Fibroblast of peridontal ligament (primary cell): ENCODE measurements at regions not wholly inside any gene's neighbourhood (a gene's known extent, or its start where the extent isn't known, plus 50 kb on each side); places are given as distances from the start of the nearest gene placed in this dataset.

Source experiments
- DNase-seq: peaks from one replicate; pipeline ENCODE4 v3.0.0-alpha.2; 2010; ENCODE audit errors: extremely low read depth

DNA sequence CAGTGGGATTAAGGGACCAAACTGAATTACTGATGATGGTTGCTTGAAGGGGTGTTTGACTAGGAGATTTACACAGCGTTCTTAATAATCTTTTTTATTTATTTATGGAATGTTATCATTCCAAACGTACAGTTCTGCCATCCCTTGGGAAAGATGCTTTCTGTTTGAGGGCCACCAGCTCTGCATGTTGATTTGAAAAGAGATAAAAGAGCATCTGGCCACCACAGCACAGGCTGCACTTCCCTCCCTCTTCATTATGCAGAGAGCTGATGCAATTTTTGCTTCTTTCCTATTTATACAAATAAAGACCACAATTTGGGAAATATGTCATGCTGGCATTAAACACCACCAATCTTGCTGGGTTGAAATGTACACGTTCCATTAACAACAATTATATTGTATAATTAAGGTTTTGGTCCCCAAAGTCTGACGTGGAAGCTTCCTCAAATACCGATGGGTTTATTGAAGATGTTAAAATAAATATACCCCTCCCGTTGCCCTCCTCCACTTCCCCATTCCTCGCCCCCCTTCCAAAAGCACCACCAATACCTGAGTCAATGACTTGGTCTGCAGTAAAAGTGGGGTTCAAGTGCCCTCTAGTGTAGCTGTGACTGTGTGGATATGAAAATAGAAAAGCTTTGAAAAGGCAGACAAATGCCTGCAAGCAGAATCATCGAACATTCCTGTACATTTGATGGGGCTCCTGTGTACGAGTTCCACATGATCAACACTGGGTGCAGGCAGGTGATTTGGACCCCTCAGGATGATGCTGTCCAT, 211.9 kb downstream of the HRH4 start:
- no peak for DNase-seq

DNA sequence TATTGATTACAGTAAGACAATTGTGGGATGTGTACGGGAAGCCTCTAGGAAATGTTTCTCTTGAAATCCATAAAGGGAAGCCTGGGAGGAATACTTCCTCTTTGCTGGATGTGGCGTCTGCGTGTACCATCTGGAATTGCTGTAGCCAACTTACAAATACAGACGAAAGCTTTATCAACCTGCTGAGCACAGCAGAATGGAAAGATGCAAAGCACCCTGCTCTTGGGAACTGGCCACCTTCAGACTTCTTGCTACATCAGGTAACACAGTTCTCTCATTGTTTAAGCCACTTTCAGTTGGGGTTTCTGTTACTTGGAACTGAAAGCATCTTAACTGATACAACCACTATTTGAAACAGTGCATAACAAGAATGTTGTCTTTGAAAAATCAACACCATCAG, 213.8 kb downstream of the HRH4 start:
- no peak for DNase-seq

DNA sequence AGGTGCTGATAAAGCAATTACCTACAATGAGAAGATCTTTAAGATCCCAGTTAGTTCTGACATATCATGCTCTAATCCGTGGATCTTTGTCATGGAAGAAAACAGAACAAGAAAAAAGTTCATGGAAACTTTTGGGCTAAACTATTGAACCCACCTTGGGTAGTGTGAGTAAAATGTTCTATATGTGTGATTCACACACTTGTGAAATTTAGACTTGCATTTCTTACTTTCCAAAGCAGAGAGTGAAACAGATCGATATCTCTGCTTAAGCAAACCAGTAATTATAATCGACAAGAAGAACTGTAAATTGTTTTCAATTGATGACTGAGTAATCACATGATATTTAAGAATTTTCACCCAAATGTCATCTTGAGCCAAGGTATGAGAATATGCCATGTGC, 214.2 kb downstream of the HRH4 start:
- no peak for DNase-seq

DNA sequence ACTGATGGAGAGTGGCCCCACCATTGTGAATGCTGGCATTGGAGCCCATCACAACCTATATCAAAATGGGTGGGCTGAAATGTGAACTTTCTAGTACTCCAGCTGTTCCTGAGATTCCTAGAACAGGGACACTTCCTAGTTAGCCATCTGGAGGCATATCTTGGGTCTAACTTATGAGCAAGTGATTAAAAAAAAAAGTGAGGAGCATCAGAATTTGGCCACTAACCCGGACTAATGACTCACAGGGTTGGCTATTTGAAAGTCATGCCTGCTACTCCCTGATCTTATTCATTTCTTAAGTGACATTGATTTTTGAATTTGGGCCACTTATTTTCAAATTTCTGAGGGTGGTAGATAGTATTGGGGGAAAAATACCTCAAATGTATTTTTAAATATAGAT, 216.6 kb downstream of the HRH4 start:
- no peak for DNase-seq

DNA sequence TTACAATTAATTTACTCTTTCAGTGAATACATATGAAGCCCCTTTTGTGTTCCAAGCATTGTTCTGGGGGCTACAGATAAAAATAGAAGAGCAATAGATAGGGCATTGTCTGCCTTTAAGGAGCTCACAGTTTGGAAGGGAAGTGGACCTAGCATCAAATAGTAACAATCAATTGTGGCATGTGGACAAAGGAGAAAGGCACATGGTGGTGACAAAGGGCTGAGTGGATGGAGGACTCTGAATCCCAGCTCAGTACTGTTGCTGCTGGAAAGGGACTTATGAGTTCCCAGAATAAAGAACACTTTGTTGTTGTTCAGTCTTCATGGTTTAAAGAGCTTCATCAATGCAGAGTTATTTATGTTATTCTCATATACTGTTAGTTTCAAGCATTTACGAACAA, 217.7 kb downstream of the HRH4 start:
- no peak for DNase-seq

DNA sequence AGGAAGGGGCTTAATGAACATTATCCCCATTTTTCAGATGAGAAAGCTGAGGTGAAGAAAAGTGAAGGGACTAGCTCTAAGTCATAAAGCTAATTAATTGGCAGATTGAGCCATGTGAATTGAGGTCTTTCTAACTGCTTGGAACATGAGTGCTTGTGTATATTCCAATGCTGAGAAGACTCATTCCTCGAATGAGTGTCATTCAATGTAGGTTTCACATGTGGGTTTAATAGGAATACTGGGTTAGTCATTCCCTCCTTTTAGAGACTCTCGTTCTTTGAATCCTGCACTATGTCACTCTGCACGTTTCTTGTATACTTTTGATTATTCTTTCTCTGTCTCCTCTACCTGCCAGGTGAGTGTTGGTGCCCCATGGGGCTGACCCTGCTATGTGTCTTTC, 218.2 kb downstream of the HRH4 start:
- DNase-seq: no peak

DNA sequence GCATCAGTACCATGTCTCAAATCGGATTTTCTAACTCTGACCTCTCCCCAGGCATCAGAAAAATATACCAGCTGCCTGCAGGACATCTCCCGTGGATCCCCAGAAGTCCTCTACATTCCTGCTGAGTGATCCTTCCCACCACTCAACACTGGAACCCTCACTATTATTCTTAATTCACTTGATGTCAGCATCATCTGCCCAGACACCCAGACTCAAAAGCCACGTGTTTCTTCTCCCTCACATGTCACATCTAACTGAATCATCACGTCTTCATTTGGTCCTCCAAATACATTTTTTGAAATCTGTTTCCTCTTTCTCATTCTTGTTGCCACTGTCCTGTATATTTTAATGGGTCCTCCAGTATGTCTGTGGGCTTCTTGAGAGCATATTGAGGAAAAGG, 218.6 kb downstream of the HRH4 start:
- DNase-seq: no peak

DNA sequence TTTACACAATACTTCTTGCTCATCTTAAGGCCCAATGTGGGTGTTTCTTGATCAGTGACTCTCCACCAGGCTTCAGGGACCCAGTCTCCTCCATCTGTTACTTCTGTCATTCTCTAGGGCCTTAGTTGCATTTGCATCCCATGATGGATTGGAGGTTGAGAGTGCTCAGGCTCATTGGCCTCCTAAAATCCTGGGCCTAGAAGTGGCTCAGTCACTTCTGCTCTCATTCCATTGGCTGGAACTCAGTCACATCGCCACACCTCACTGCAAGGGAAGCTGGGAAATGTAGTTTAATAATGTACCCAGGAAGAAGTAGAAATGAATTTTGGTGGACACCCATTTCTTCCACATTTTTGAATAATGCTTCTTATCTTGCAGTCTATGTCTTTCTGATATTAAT, 223.5 kb downstream of the HRH4 start:
- no peak for DNase-seq

DNA sequence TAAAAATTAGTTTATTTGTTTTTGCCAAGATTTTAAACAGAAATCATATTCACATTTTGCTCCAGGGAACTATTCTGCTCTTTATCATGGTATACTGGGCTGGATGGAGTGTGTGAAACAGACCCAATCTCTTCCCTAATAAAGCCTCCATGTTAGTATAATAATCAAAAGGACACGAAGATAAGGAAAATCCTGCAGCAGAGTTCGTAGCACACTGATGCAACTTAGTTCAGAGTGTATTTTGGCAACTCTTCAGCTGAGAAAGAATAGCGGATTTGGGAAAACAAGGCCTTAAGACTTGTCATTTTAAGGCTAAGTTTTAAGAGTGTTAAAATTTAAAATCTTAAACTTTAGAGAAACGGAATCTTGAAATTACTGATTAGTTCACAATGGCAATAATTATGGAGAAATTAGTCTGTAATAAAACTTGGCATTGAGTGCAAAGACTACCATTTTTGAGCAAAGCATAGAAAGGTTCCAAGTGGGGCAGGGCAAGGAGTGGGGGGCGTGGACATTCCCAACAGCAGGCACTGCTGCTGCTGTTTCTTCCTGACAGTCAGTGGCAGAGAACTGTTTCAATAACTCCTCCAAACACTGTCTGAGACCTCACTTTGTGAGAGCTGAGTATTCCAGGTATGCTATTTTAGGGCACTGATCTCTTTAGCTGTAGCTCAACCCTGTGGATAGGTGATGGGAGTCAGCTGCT, 225.0 kb downstream of the HRH4 start:
- DNase-seq: no peak

DNA sequence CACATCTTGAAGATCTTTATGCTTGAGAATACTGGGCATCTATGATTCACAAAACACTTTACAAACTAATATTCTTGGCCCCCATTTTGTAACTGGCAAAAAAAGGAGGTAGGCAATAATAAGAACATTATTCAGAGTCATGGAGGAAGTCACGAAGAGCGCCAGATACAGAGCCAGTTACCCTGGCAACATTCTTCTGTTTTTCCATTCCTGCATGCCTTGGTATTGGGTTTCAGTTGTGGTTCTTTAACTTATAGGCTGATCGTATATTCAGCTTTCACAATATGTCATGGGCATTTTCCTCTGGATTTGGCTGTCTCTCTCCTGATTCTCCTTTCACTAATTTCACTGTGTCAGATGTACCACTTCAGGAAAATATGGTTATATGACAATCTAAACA, 234.7 kb downstream of the HRH4 start:
- DNase-seq: peak; percentile 1

DNA sequence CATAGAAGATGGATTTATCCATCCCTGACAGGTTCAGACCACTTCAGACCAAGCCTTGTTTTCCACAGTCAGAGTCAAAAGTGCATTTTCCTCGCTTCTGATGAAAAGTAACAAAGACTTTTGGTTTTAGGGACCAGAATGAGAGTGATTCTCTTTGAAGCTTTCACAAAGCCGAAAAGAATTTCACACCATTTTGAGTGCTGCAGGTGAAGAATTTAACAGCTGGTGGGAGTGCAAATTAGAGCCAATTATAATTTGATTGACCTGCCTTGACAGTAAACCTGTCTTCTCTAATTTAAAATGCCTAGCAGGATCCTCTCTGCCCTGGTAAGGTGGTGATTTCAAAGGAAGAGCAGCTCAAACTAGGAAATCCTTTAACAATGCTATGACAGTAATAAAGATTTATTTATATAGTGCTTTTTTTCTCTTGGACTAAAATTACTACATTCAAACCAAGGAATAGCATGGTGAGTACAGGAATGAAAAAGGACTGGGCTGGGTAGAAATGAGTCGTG, 241.6 kb downstream of the HRH4 start:
- DNase-seq: no peak

DNA sequence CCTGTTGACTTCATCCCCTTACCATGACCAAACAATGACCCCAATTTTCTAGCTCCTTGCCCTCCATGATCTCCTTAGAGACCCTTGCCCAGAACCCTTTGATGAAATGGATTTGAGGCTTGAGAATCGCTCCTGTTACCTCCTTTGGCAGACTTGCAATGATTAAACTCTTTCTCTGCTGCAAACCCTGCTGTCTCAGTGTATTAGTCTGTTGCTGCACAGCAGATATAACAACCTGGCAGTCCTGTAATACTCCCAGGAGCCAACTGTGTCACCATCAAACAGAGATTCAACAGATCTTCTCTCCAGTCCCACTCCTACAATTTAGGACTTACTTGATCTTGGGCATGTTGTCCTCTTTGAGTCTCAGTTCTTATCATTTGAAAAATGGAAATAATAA, 242.9 kb downstream of the HRH4 start:
- no peak for DNase-seq

DNA sequence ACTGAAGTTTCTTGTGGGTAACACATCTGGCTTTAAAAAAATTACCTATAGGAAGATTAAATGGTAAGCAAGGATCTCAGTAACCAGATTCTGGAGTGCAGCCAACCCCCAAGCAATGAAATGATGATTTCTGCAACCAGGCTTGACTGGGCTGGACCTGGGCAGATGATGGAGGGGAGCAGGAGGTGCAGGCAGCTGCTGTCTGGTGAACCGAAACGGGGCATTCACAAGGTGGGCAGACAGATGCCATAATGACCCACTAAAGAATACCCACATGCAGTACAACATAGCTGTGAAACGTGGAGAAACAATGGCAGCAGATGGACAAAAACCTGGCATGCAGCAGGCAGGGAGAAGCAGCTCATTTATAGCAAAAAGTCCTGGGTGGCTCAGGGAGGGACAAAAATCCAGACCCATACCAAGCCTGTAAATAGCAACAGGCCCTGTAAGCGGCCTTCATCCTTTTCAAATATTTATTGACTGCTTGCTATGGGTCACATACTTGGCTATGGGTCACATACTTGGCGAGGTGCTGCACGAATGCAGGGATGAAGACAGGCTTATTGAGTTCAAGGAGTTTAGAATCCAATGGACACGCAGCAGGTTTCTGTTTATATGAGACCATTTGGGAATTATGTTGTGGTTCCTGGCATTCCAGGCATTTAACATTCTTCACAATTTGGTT, 244.7 kb downstream of the HRH4 start:
- DNase-seq: peak; percentile 39

DNA sequence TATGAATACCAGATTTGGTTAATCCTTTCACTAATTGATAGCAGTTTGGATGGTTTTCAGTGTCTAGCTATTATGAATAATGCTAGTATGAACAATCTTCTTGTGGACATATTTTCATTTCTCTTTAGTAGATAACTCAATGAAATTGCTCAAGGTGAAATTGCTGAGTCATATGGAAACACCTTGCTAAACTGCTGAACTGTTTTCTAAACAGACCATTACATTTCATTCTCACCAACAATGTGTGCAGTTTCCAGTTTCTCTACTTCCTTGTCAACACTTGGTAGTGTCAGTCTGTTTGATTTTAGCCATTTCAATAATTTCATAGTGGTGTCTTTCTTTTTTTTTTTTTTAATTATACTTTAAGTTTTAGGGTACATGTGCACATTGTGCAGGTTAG, 250.0 kb downstream of the HRH4 start:
- no peak for DNase-seq

DNA sequence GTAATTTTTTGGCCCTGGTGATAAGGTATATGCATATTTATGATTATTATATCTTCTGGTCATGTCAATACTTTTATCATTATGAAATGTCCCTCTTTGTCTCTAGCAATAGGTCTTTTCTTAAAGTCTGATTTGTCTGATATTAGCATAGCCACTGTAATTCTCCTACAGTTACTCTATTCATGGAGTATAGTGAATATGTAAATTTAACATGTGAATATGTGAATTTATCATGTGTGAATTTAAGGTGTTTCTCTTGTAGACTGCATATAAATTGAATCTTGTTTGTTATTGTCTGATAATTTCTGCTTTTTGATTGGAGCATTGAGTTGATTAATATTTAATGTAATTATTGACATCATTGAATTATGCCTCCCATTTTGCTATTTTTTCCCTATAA, 259.4 kb downstream of the HRH4 start:
- no peak for DNase-seq

DNA sequence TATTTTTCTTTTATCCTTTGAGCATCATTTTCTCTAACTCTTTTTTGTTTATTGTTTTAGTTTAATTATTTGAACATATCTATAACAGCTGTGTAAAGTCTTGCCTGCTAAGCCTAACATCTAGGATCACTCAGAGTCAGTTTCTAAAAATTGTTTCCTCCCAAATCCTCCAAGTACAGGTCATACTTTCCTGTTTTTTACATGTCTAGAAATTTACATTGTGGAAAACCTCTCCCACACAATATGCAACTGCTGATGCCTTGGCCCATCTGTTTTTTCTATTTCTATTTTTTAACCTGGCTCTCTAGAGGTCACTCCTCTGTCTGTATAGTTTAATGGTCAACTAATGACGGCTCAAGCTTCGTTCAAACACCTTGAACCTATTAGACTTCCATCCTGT, 261.0 kb downstream of the HRH4 start:
- DNase-seq: no peak

DNA sequence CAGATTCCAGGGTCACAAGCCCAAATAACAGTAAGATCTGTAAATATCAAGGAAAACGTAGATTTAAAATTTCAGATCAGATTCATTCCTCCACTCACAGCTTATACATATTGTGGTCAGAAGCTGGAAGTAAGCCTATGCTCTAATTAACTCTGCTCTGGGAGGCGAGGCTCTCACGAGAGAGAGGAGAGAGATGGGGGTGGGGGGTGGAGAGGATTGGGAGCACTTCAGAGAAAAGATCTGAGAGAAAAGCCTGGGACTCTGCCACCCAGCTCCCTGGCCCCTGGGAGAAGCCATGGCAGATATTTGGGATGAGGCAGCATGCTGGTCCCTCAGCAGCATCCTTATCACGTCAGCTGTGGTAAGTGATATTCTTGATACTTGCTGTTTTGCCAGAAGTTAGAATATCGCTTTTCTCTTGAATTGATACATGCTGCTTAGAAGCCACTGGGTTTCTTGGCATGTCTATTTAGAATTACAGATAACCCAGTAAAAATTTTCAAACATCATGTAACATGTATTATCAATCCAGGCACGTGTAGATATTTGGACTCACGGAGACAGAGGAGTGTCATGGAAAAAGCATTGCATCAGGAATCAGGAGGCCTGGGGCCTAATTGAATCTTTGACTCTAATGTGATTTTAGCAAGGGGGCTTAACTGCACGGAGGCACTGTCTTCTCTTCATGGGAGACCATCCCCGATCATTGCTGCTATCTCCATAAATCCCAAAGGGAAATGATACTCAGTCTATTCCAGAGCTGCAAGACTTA, 265.4 kb downstream of the HRH4 start:
- DNase-seq: peak; percentile 2

DNA sequence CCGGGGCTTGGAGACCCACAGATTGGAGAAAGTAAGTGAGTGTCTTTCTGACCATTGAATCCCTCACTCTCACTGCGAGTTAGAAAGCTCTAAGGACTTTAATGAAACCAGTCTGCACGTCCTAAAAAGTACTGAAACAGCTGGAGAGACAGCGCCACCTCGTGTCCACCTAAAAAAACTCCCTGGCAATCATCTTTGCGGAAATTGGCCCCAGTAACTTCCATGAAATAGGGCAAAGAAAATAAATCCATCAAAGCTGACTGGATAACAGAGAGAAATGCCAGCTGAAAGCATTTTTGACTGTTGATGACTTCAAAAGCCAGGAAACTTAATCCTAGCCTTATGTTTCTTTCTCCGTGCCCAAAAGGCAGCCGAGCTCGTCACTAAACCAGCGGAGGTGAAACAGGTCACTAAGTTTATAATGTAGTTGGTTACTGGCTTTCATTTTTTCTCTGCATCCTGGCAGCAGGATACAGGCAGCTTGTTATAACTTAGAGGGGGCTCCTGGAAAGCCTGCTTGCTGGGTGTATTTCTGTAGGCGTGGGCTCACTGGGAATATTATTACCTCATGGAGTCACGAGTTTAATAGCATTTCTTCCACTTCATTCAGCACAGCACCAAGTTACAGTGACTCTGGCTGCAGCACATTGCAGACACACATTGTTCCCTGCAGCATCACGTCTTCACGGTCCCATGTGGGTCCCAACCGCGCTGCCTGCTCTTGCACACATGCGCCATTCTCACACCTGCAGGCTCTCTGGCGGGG, 266.5 kb downstream of the HRH4 start:
- peak; percentile 90 for DNase-seq

DNA sequence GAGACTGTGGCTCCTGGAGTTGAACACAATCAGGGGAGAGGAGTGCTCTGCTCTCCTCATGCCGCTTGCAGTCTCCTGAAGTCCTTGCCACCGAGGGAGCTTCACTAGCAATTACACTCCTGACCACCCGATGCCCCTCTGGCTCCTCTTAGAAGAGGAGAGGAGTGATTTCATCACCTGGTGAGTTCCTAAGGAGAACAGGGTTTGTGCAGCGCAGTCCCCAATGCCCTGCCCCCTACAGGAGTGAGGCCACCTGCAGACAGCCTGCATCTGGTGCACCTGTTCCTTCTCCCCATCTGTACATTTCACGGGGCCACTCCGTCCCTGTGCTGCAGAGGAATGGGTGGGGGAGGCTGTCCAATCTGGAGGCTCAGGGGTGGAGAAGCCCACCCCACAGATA, 267.2 kb downstream of the HRH4 start:
- no peak for DNase-seq

DNA sequence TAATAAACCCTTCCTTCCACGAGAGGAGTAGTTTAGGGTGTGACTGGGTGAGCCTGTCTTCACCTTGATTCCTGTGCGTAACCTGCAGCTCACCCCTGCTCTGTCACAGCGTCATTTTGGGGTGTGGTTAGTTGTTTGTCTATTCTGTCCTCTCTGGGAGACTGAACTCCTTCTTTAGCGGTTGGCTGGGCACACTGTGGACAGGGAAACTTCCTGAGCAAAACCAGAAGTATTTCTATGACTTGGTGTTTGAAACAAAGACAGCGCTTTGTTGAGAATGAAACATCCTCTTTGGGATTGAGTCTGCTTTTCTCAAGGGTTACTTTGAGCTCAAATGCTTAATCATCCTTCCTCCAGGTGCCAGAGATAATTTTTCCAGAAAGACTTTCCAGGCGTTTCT, 270.7 kb downstream of the HRH4 start:
- DNase-seq: no peak

DNA sequence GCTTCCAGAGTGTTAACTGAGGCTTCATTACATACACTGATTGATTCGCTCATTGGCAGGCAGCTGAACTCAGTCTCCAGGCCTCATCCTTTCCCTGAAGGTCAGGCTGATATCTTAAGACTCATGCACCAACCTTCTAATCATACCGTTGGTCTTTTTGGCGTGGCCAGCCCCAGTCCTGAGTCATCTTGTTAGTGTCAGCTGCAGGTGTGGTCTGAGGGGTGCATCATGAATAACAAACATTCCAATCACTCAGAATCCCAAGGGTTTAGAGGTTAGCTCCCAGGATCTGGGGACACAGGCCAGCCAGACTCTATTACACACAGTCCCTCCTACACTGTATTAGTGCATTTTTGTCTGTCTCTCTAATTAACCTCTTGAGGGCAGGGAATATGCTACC, 271.5 kb downstream of the HRH4 start:
- DNase-seq: no peak
